Chondrocyte (in vitro differentiated cells): ENCODE measurements at regions not wholly inside any gene's neighbourhood (a gene's known extent, or its start where the extent isn't known, plus 50 kb on each side); places are given as distances from the start of the nearest gene placed in this dataset.

Experiments
- DNase-seq: peaks from one replicate; pipeline ENCODE4 v3.0.0; 2021; ENCODE audit warnings: mixed read lengths, low spot score
- H3K27ac Mint-ChIP-seq: one replicate; pipeline ENCODE4 v1.8.0; 2021; ENCODE audit warnings: mild to moderate bottlenecking, moderate library complexity, mixed read lengths; ENCODE audit not compliant: unreplicated experiment
- H3K27me3 Mint-ChIP-seq: 2 replicates; pipeline ENCODE4 v1.8.0; 2021; ENCODE audit warnings: low read depth, mixed read lengths
- H3K36me3 Mint-ChIP-seq: 2 replicates; pipeline ENCODE4 v1.8.0; 2021; ENCODE audit warnings: low read depth, mixed read lengths
- H3K4me1 Mint-ChIP-seq: 2 replicates; pipeline ENCODE4 v1.8.0; 2021; ENCODE audit warnings: low read depth, mild to moderate bottlenecking, mixed read lengths
- H3K4me3 Mint-ChIP-seq: one replicate; pipeline ENCODE4 v1.8.0; 2021; ENCODE audit warnings: mild to moderate bottlenecking, moderate library complexity, mixed read lengths; ENCODE audit not compliant: unreplicated experiment
- H3K9me3 Mint-ChIP-seq: 2 replicates; pipeline ENCODE4 v1.8.0; 2021; ENCODE audit warnings: low read depth, mixed read lengths
- TF ChIP-seq, protein P1 (sequence below): fragments of 200-600 bp; sonication (generic); IDR thresholded peaks from 2 replicates; pipeline ENCODE4 v1.5.0; 2021; ENCODE audit warnings: antibody characterized with exemption, mild to moderate bottlenecking, moderate library complexity

DNA sequence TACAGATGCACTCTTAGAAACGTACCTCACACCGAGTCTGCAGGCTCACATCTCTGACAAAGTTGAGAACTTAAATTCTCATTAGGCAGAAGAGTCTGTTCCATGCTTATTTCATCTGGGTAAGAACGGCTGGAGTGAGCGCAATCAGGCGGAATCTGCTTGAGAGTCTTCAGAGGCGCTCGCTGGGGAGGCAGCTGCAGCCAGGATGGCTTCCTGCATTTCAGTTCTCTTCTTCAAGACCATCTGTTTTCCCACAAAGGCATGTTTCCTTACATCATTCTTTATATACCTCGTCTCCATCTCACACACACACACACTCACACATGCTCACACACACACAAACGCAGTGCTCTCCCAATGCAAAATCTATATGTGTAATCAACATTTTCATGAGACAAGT lies 497.1 kb downstream of the AJAP1 start:
- H3K36me3 Mint-ChIP-seq, result no peaks in the 10 kb centered on the region
- H3K9me3 Mint-ChIP-seq, result peaks cover 41% of the 10 kb centered on the region
- no peak overlapping the region for H3K4me3 Mint-ChIP-seq

DNA sequence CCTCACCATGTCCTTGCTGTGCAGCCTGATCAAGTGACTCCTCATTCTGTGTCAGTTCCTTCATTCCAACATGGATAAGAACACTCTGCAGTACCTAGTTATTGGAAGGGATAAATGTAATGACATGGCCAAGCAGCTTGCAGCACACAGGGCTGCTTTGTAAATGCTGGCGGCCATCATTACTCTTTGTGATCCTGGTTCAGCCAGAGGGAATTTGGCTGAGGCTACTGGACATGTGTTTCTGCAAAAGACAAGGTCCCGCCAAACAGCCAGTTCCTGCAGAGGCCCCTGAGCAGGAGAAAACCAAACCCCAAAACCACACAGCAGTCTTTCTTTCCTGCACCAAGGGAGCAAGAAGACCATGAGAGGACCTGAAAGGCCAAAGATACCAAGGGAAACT lies 495.8 kb downstream of the AJAP1 start:
- Mint-ChIP-seq H3K4me3 (no peak overlapping the region), H3K9me3 (peaks cover 38% of the 10 kb centered on the region), H3K27me3 (no peaks in the 10 kb centered on the region), H3K4me1 (no peaks in the 10 kb centered on the region), H3K36me3 (no peaks in the 10 kb centered on the region), H3K27ac (no peak overlapping the region)
- DNase-seq, result no peak
- TF ChIP-seq, protein P1, sequence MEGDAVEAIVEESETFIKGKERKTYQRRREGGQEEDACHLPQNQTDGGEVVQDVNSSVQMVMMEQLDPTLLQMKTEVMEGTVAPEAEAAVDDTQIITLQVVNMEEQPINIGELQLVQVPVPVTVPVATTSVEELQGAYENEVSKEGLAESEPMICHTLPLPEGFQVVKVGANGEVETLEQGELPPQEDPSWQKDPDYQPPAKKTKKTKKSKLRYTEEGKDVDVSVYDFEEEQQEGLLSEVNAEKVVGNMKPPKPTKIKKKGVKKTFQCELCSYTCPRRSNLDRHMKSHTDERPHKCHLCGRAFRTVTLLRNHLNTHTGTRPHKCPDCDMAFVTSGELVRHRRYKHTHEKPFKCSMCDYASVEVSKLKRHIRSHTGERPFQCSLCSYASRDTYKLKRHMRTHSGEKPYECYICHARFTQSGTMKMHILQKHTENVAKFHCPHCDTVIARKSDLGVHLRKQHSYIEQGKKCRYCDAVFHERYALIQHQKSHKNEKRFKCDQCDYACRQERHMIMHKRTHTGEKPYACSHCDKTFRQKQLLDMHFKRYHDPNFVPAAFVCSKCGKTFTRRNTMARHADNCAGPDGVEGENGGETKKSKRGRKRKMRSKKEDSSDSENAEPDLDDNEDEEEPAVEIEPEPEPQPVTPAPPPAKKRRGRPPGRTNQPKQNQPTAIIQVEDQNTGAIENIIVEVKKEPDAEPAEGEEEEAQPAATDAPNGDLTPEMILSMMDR, result no peak

More for the DNA sequence above, 497.1 kb downstream of the AJAP1 start:
- TF ChIP-seq, protein P1, result no peak
- Mint-ChIP-seq H3K27me3 (no peaks in the 10 kb centered on the region), H3K27ac (no peak overlapping the region), H3K4me1 (no peaks in the 10 kb centered on the region)
- DNase-seq, result no peak

DNA sequence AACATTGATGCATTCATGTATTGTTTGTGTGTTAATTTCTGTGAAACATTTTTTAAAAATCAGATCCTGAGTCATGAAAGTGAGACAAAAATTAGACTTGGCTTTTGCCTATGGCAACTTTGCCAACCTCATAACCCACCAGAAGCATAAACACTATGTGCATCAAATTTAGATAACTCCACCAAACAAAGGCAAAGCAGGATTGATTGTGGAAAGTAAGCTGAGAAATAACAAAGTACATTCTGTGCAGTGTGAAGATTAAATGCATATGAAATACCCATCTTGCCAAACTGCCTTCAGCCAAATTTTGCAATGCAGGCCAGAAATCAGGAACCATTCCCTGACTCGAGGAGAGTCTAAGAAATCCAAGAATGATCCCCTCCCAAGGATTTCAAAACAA lies 493.4 kb downstream of the AJAP1 start:
- TF ChIP-seq, protein P1, result no peak
- no peak for DNase-seq
- no peaks in the 10 kb centered on the region for H3K36me3 Mint-ChIP-seq
- H3K27ac Mint-ChIP-seq, result no peak overlapping the region
- H3K9me3 Mint-ChIP-seq, result peaks cover 32% of the 10 kb centered on the region
- no peaks in the 10 kb centered on the region for H3K4me1 Mint-ChIP-seq
- H3K27me3 Mint-ChIP-seq, result no peaks in the 10 kb centered on the region
- H3K4me3 Mint-ChIP-seq, result no peak overlapping the region

GRCh38 chr1:5142389-5142788 lies 488.0 kb downstream of the AJAP1 start:
- TF ChIP-seq, protein P1, result no peak
- Mint-ChIP-seq H3K4me1 (no peaks in the 10 kb centered on the region), H3K27me3 (no peaks in the 10 kb centered on the region), H3K36me3 (no peaks in the 10 kb centered on the region), H3K9me3 (peaks cover 46% of the 10 kb centered on the region), H3K4me3 (no peak overlapping the region), H3K27ac (no peak overlapping the region)
- no peak for DNase-seq

GRCh38 chr1:5141750-5142149 lies 487.3 kb downstream of the AJAP1 start:
- Mint-ChIP-seq H3K4me3 (no peak overlapping the region), H3K36me3 (no peaks in the 10 kb centered on the region)
- TF ChIP-seq, protein P1, result no peak

More at GRCh38 chr1:5141750-5142149, 487.3 kb downstream of the AJAP1 start:
- no peaks in the 10 kb centered on the region for H3K4me1 Mint-ChIP-seq
- DNase-seq, result no peak
- H3K27ac Mint-ChIP-seq, result no peak overlapping the region
- H3K27me3 Mint-ChIP-seq, result no peaks in the 10 kb centered on the region
- H3K9me3 Mint-ChIP-seq, result peaks cover 48% of the 10 kb centered on the region
